Astrocyte (in vitro differentiated cells and primary cell): ENCODE measurements at regions not wholly inside any gene's neighbourhood (a gene's known extent, or its start where the extent isn't known, plus 50 kb on each side); places are given as distances from the start of the nearest gene placed in this dataset.

ENCODE experiments used
- CTCF ChIP-seq: IDR thresholded peaks from 2 replicates; pipeline ENCODE4 v1.5.1; 2011; ENCODE audit warnings: low read depth, mild to moderate bottlenecking, inconsistent platforms, low read length, moderate library complexity; ENCODE audit not compliant: insufficient read depth
- EZH2 ChIP-seq: IDR thresholded peaks from 2 replicates; pipeline ENCODE4 v1.6.1; 2012; ENCODE audit warnings: mild to moderate bottlenecking, low read length, inconsistent platforms; ENCODE audit not compliant: insufficient read depth

- TF ChIP-seq EZH2 = no peak
- TF ChIP-seq CTCF = no peak
Measured at GRCh38 chr1:81071072-81071858, 729.5 kb upstream of the ADGRL2 start.
